Gastrocnemius medialis (tissue), 4 donors: ENCODE measurements at regions not wholly inside any gene's neighbourhood (a gene's known extent, or its start where the extent isn't known, plus 50 kb on each side); places are given as distances from the start of the nearest gene placed in this dataset.

Source experiments
- CTCF ChIP-seq, 5 experiments: fragments of 450-650 bp in 3 of 5; fragments of 200-600 bp in 2 of 5; sonication (generic) in 2 of 5; IDR thresholded peaks in 4 of 5; conservative IDR thresholded peaks in 1 of 5; 1 replicate in 4 of 5; 2 replicates in 1 of 5; pipeline ENCODE4 v1.5.1; 2016 to 2019; ENCODE audit warnings: antibody characterized with exemption in 5 of 5, mild to moderate bottlenecking in 3 of 5, moderate library complexity in 3 of 5
- POLR2A ChIP-seq, 2 donors: fragments of 450-650 bp; IDR thresholded peaks; one replicate each; pipeline ENCODE4 v1.6.1; 2017; ENCODE audit warnings: antibody characterized with exemption in 2 of 2, mild to moderate bottlenecking in 2 of 2, moderate library complexity in 2 of 2

- TF ChIP-seq POLR2A (IDR thresholded peaks at IDR 0.05) (no peak), CTCF (IDR thresholded peaks at IDR 0.05 in 4 of 5, conservative IDR thresholded peaks at IDR 0.05 in 1 of 5) (no peak)
Measured at GRCh38 chr6:147023148-147023547, 181.1 kb upstream of the STXBP5 start.
